Adrenal gland (tissue), 5 donors: ENCODE measurements at regions not wholly inside any gene's neighbourhood (a gene's known extent, or its start where the extent isn't known, plus 50 kb on each side); places are given as distances from the start of the nearest gene placed in this dataset.
"Not testable (repeated sequence)": the region's sequence is repeated elsewhere in the genome, so short reads cannot be mapped to it uniquely, and the experiment has no call there.

Experiments
- POLR2A ChIP-seq, 2 donors: fragments of 450-650 bp; IDR thresholded peaks; one replicate each; pipeline ENCODE4 v1.6.1; 2017; ENCODE audit warnings: antibody characterized with exemption in 2 of 2, mild to moderate bottlenecking in 2 of 2, moderate library complexity in 1 of 2
- TF ChIP-seq, protein P1 (sequence below), 6 experiments: fragments of 450-650 bp in 4 of 6; fragments of 200-600 bp in 2 of 6; sonication (generic) in 1 of 6; IDR thresholded peaks; 1 replicate in 5 of 6; 2 replicates in 1 of 6; pipeline versions ENCODE4 v1.5.1 to v1.8.0; 2016 to 2021; ENCODE audit warnings: antibody characterized with exemption in 6 of 6, mild to moderate bottlenecking in 2 of 6, moderate library complexity in 1 of 6
- donor health status: DM: no; HTN: no; CAD: no.

DNA sequence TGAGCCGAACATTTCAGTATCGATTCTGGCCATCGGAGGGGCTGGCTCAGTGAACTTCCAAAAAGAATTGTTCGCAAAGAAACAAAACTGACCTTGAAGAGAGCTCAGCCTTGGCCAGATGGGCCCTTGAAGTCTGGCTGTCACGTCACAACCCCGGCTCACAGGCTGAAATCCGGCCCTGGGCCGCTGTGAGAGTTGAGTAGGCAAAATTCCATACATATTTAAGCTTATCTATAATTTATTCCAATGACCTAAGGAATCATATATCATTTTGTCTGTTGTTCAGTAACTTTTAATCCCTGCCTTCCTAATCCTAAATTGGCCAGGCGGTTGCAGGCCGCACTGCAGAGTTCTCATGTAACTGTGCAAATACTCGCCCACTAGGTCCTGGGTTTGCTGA is 174.8 kb downstream of the LAT start:
- TF ChIP-seq, protein P1, sequence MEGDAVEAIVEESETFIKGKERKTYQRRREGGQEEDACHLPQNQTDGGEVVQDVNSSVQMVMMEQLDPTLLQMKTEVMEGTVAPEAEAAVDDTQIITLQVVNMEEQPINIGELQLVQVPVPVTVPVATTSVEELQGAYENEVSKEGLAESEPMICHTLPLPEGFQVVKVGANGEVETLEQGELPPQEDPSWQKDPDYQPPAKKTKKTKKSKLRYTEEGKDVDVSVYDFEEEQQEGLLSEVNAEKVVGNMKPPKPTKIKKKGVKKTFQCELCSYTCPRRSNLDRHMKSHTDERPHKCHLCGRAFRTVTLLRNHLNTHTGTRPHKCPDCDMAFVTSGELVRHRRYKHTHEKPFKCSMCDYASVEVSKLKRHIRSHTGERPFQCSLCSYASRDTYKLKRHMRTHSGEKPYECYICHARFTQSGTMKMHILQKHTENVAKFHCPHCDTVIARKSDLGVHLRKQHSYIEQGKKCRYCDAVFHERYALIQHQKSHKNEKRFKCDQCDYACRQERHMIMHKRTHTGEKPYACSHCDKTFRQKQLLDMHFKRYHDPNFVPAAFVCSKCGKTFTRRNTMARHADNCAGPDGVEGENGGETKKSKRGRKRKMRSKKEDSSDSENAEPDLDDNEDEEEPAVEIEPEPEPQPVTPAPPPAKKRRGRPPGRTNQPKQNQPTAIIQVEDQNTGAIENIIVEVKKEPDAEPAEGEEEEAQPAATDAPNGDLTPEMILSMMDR (IDR thresholded peaks at IDR 0.05) = not testable (repeated sequence)
- not testable (repeated sequence) for TF ChIP-seq POLR2A (IDR thresholded peaks at IDR 0.05)
